ENCODE measurements at regions not wholly inside any gene's neighbourhood (a gene's known extent, or its start where the extent isn't known, plus 50 kb on each side); places are given as distances from the start of the nearest gene placed in this dataset.

DNA sequence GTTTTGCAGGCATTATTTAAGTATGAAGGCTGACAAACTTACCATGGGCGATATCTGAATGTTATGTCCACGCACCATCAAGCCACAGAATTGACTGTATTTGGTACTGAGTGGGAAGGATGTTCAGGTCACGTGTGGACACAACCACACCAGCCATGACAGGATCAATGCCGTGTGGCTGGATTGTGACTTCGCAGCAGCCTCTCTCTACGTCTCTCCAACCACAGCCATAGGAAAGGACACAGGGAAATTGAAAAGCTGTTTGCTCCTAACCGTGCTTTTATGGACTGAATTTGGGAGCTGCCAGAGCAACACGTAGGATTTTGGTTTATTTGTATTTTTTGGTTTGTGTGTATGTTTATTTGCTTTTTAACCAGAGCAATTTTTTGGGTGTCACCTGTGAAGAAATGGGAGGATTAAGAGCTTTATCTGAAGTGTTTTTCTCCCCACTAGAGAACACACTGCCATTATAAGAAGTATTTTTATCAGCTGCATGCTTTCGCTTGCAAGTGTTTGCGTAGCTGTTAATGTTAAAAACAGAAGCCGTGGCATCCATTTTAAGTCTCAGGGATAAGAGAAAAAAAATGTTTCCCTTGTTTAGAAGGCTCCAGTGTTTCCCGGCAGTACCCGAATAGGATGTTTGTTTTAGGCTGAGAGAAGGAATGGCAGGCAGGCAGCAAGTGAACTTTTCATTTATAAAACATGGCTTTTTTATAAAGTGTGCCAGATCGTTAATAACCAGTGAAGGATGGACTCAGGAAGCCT is 401.1 kb upstream of the NFE2L3 start:
- H3K4me3 ChIP-seq = no peak overlapping the region
- H3K9me3 ChIP-seq = no peaks in the 10 kb centered on the region
- no peaks in the 10 kb centered on the region for H3K36me3 ChIP-seq
- H3K27ac ChIP-seq = peak overlapping the region; percentile 71
- ATAC-seq = peak; percentile 54 to 90
- no peak for DNase-seq
- intact Hi-C loops (cut with DNase I) = no loop called here
- H3K4me1 ChIP-seq = peaks cover 17% of the 10 kb centered on the region
- no peaks in the 10 kb centered on the region for H3K27me3 ChIP-seq (ENCODE audit: low read depth)
- TF ChIP-seq CTCF (IDR thresholded peaks at IDR 0.05) = no peak

- peaks cover 17% of the 10 kb centered on the region for H3K4me1 ChIP-seq
- no peaks in the 10 kb centered on the region for H3K27me3 ChIP-seq (ENCODE audit: low read depth)
- H3K9me3 ChIP-seq = no peaks in the 10 kb centered on the region
- intact Hi-C loops (cut with DNase I) = no loop called here
- DNase-seq (no peak), ATAC-seq (no peak)
- H3K27ac ChIP-seq = peak overlapping the region; percentile 71
- no peak overlapping the region for H3K4me3 ChIP-seq
- no peak for TF ChIP-seq CTCF (IDR thresholded peaks at IDR 0.05)
- no peaks in the 10 kb centered on the region for H3K36me3 ChIP-seq
Observed at GRCh38 chr7:25752154-25752553, 399.8 kb upstream of the NFE2L3 start.

DNA sequence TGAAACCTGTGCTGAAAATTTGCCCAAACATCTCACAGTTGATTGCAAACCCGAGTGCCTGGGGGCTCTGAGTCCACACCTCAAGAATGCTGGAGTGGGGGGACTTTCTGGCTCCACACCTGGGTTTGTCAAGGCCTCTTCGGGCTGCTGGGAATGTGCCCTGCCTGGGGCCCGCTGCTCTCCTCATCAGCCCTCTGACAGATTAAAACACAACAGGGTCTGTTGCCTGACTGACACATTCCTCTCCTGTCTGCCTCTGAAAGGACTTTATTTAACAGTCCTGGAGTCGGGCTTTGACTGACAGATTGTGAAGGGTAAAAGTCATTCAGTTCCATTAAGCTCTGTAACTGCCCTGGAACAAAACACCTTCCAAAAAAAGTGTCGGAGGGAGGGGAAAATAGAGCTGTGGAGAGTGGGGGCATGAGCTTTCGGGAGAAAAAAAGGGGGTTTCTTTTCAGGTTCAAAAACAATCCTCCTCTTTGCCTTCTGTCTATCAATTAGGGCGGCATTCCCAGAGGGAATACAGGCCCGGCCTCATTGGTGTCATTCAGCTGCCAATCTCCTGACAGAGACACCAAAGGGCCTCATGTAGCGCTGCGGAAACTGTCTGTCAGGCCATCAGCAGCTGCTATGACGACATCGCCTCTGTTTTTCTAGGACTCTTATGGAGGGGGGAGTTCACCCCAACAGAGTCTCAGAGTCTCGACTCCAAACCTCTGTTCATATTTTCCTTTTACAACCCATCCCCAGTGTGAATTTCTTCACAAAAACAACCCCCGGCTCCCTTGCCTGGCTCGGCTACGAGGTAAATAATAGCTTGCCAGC is 398.8 kb upstream of the NFE2L3 start:
- TF ChIP-seq CTCF (IDR thresholded peaks at IDR 0.05) = no peak
- intact Hi-C loops (cut with DNase I) = no loop called here
- Histone ChIP-seq H3K36me3 (no peaks in the 10 kb centered on the region), H3K4me1 (peaks cover 17% of the 10 kb centered on the region), H3K27me3 (ENCODE audit: low read depth) (no peaks in the 10 kb centered on the region), H3K27ac (no peak overlapping the region), H3K4me3 (no peak overlapping the region), H3K9me3 (no peaks in the 10 kb centered on the region)
- ATAC-seq = peak; percentile 21 to 32
- no peak for DNase-seq

- intact Hi-C loops (cut with DNase I) = no loop called here
- ATAC-seq = peak in 1 of 2 donors; percentile 16
- DNase-seq = no peak
- H3K9me3 ChIP-seq = no peaks in the 10 kb centered on the region
- H3K36me3 ChIP-seq = no peaks in the 10 kb centered on the region
- TF ChIP-seq CTCF (IDR thresholded peaks at IDR 0.05) = no peak
- H3K4me3 ChIP-seq = no peak overlapping the region
- no peak overlapping the region for H3K27ac ChIP-seq
- peaks cover 17% of the 10 kb centered on the region for H3K4me1 ChIP-seq
- H3K27me3 ChIP-seq (ENCODE audit: low read depth) = no peaks in the 10 kb centered on the region
Observed at GRCh38 chr7:25753837-25754236, 398.2 kb upstream of the NFE2L3 start.

DNA sequence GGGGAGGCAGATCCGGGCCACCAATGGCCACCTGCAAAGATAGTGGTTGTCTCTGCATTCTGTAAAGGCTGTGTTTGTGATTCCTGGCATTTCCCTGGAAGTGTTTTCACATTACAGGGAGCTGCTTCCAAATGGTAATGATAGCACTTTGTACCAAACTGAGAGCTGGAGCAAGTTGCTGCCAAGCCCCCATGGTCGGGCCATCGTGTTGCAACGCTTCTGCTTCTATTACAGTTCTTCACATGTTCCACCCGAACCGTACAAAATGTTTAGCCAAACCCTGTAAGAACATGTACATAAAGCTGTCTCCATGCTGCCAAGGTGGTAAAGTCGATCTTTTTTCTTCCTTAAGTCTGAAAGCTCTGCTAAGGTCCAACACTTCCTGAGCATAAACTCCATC is 397.7 kb upstream of the NFE2L3 start:
- Histone ChIP-seq H3K27me3 (ENCODE audit: low read depth) (no peaks in the 10 kb centered on the region), H3K4me1 (peaks cover 17% of the 10 kb centered on the region), H3K9me3 (no peaks in the 10 kb centered on the region), H3K36me3 (no peaks in the 10 kb centered on the region), H3K27ac (no peak overlapping the region), H3K4me3 (no peak overlapping the region)
- ATAC-seq (no peak), DNase-seq (no peak)
- intact Hi-C loops (cut with DNase I) = no loop called here
- TF ChIP-seq CTCF (IDR thresholded peaks at IDR 0.05) = no peak

Data from lower lobe of right lung (tissue), 2 donors.